ENCODE measurements at regions not wholly inside any gene's neighbourhood (a gene's known extent, or its start where the extent isn't known, plus 50 kb on each side); places are given as distances from the start of the nearest gene placed in this dataset.

- no peak for DNase-seq
- no peak for ATAC-seq
- H3K27ac Mint-ChIP-seq: no peak overlapping the region
These were observed 119.6 kb upstream of the NFIB start for GRCh38 chr9:14433351-14434157.

DNA sequence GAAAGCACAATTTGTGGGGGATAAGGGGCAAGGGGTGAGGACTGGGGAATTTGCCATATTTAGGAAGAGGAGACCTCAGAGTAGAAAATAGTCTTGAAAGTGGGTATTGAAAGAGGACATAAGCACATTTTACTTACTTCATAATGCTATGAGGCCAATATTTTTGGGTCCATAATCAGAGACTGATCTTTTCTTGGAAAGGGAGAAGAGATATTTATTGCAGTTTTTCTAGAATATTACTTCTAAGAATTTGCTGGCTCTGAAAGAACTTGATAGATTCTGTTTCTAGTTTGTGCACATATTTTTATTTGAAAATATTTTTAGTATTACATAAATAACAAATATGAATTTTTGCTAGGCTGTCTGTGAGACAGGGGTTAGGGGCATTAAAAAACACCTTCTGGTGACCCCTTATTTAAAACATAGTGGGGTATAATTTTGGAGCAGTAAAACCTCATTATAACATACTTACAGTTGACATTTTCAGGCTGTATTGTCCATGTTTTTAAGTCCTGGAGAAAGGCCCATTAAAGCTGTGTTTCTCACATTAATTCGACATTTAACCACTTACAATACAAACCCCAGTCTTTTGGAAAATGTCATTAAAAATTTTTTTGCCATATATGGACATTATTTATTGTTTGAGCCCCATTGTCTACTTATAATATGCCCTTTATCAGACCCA, 118.9 kb upstream of the NFIB start:
- Mint-ChIP-seq H3K4me3 (no peak overlapping the region), H3K27me3 (peaks cover 43% of the 10 kb centered on the region), H3K9me3 (no peaks in the 10 kb centered on the region), H3K27ac (no peak overlapping the region), H3K4me1 (peaks cover 5% of the 10 kb centered on the region)
- DNase-seq: no peak
- ATAC-seq: no peak

More at GRCh38 chr9:14433351-14434157, 119.6 kb upstream of the NFIB start:
- H3K9me3 Mint-ChIP-seq: no peaks in the 10 kb centered on the region
- H3K4me1 Mint-ChIP-seq: peaks cover 5% of the 10 kb centered on the region
- peaks cover 40% of the 10 kb centered on the region for H3K27me3 Mint-ChIP-seq
- H3K4me3 Mint-ChIP-seq: peak overlapping the region in 1 of 2 donors; percentile 42

- H3K9me3 Mint-ChIP-seq: no peaks in the 10 kb centered on the region
- peaks cover 3% of the 10 kb centered on the region for H3K4me1 Mint-ChIP-seq
- H3K27ac Mint-ChIP-seq: no peak overlapping the region
- H3K27me3 Mint-ChIP-seq: peaks cover 35% of the 10 kb centered on the region
- H3K4me3 Mint-ChIP-seq: no peak overlapping the region
- DNase-seq (peak; percentile 20 to 26), ATAC-seq (no peak)
These were observed 114.9 kb upstream of the NFIB start for GRCh38 chr9:14428781-14429230.

DNA sequence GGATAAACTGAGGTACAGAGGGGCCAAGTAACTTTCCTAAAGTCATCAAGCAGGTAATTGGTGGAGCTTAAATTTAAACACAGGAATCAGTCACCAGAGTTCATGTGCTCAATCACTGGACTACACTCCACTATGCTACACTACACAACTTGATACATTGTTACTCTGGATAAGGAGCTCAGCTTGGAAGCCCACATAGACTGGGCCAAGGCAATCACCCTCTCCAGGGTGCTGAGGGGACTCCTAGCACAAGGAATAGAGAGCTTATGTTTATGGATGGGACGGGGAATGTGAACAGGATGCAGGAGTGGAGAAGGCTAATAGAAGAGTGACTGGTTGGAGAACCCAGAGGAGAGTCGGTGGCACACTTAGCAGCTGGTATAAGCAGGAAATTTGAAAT, 113.5 kb upstream of the NFIB start:
- ATAC-seq (no peak), DNase-seq (no peak)
- Mint-ChIP-seq H3K9me3 (no peaks in the 10 kb centered on the region), H3K4me3 (no peak overlapping the region), H3K27me3 (peaks cover 28% of the 10 kb centered on the region), H3K27ac (no peak overlapping the region), H3K4me1 (no peaks in the 10 kb centered on the region)

- Mint-ChIP-seq H3K27ac (no peak overlapping the region), H3K9me3 (no peaks in the 10 kb centered on the region), H3K4me1 (no peaks in the 10 kb centered on the region), H3K27me3 (peaks cover 28% of the 10 kb centered on the region), H3K4me3 (no peak overlapping the region)
- DNase-seq (no peak), ATAC-seq (no peak)
These were observed 111.0 kb upstream of the NFIB start for GRCh38 chr9:14424983-14425382.

GRCh38 chr9:14424289-14424688, 110.3 kb upstream of the NFIB start:
- Mint-ChIP-seq H3K4me3 (no peak overlapping the region), H3K27me3 (peaks cover 28% of the 10 kb centered on the region), H3K4me1 (no peaks in the 10 kb centered on the region), H3K27ac (no peak overlapping the region), H3K9me3 (no peaks in the 10 kb centered on the region)
- ATAC-seq: no peak
- no peak for DNase-seq

DNA sequence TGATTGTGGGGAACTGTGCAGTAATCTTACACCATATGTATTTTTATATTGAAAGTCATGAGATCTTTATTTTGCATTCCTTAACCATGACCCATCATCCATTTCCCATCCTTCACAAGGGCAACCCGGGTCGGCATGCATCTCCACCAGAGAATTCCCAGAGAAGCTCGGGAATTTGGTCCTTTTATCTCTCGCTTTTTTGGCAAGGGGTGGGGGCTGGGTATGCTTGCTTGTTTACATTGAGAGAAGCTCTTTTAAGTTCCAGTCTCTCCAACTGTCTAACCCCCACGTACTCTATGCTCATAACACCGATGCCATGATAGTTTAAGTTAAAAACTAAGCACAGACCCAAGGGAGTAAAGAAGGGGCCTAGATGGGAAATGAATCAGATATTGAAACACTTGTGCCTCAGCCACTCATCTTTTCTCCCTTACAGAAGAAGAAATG, 109.9 kb upstream of the NFIB start:
- DNase-seq: no peak
- no peak overlapping the region for H3K27ac Mint-ChIP-seq

DNA sequence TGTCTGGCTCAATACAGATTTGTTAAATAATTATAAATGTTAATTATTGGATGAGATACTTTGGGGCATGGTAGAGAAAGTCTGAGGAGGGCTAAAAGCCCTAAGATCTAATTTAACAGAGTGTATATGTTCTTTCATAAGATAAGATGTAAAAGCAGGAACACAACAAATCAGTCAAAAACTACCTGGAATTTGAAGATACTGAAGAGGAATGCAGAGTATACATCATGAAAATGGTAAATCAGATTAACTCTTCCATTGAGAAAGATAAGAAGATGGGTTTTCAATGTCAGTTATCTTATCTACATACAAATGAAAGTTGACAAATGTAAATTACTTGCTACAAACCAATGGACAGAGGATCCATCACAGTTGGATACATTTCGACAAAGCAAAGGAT, 107.3 kb upstream of the NFIB start:
- Mint-ChIP-seq H3K9me3 (no peaks in the 10 kb centered on the region), H3K27me3 (peaks cover 2% of the 10 kb centered on the region), H3K4me3 (no peak overlapping the region), H3K27ac (no peak overlapping the region), H3K4me1 (no peaks in the 10 kb centered on the region)
- DNase-seq (no peak), ATAC-seq (no peak)

More for the DNA sequence above, 109.9 kb upstream of the NFIB start:
- H3K27me3 Mint-ChIP-seq: peaks cover 26% of the 10 kb centered on the region
- no peaks in the 10 kb centered on the region for H3K4me1 Mint-ChIP-seq
- no peak for ATAC-seq
- H3K9me3 Mint-ChIP-seq: no peaks in the 10 kb centered on the region
- no peak overlapping the region for H3K4me3 Mint-ChIP-seq

- ATAC-seq (no peak), DNase-seq (no peak)
- Mint-ChIP-seq H3K4me1 (no peaks in the 10 kb centered on the region), H3K27ac (no peak overlapping the region), H3K9me3 (no peaks in the 10 kb centered on the region), H3K27me3 (no peaks in the 10 kb centered on the region), H3K4me3 (no peak overlapping the region)
These were observed 105.3 kb upstream of the NFIB start for GRCh38 chr9:14418941-14419937.

- H3K27ac Mint-ChIP-seq: no peak overlapping the region
- no peaks in the 10 kb centered on the region for H3K9me3 Mint-ChIP-seq
- DNase-seq (no peak), ATAC-seq (no peak)
- no peaks in the 10 kb centered on the region for H3K4me1 Mint-ChIP-seq
- no peaks in the 10 kb centered on the region for H3K27me3 Mint-ChIP-seq
- H3K4me3 Mint-ChIP-seq: no peak overlapping the region
These were observed 104.5 kb upstream of the NFIB start for GRCh38 chr9:14418301-14418940.

- Mint-ChIP-seq H3K4me1 (no peaks in the 10 kb centered on the region), H3K27ac (no peak overlapping the region), H3K4me3 (no peak overlapping the region), H3K9me3 (no peaks in the 10 kb centered on the region), H3K27me3 (no peaks in the 10 kb centered on the region)
- DNase-seq (no peak), ATAC-seq (no peak)
These were observed 103.3 kb upstream of the NFIB start for GRCh38 chr9:14417237-14417636.

- Mint-ChIP-seq H3K27ac (no peak overlapping the region), H3K9me3 (no peaks in the 10 kb centered on the region), H3K27me3 (no peaks in the 10 kb centered on the region), H3K4me3 (no peak overlapping the region), H3K4me1 (no peaks in the 10 kb centered on the region)
- DNase-seq: no peak
- no peak for ATAC-seq
These were observed 102.0 kb upstream of the NFIB start for GRCh38 chr9:14415947-14416346.

- no peak for DNase-seq
These were observed 99.9 kb upstream of the NFIB start for GRCh38 chr9:14413812-14414211.

DNA sequence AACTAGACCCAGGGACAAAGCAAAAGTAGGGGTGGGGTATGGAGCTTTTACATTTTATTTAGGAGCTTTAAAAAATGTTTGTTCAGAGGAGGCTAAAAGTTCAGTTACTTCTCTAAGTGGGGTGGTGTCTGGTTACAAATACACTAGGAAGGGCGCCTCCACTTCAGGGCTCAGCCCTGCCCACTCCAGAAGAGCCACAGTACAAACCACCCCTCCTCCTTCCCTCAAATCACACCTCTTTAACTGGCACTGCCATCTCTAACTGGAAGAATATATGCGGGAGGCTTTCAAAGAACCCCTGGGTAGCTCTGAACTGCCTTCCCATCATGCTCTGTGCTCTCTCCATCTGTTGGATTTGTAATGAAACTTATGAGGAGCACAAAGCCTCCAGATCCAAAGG, 98.8 kb upstream of the NFIB start:
- Mint-ChIP-seq H3K9me3 (no peaks in the 10 kb centered on the region), H3K4me3 (no peak overlapping the region), H3K4me1 (no peaks in the 10 kb centered on the region), H3K27ac (no peak overlapping the region), H3K27me3 (peaks cover 8% of the 10 kb centered on the region)
- DNase-seq: no peak
- ATAC-seq: no peak

More at GRCh38 chr9:14413812-14414211, 99.9 kb upstream of the NFIB start:
- no peaks in the 10 kb centered on the region for H3K9me3 Mint-ChIP-seq
- no peak overlapping the region for H3K4me3 Mint-ChIP-seq
- peaks cover 8% of the 10 kb centered on the region for H3K27me3 Mint-ChIP-seq
- H3K27ac Mint-ChIP-seq: no peak overlapping the region
- H3K4me1 Mint-ChIP-seq: no peaks in the 10 kb centered on the region
- no peak for ATAC-seq

GRCh38 chr9:14406463-14406862, 92.5 kb upstream of the NFIB start:
- H3K27me3 Mint-ChIP-seq: peaks cover 8% of the 10 kb centered on the region
- ATAC-seq (no peak), DNase-seq (no peak)
- H3K9me3 Mint-ChIP-seq: no peaks in the 10 kb centered on the region
- no peak overlapping the region for H3K4me3 Mint-ChIP-seq
- no peak overlapping the region for H3K27ac Mint-ChIP-seq
- no peaks in the 10 kb centered on the region for H3K4me1 Mint-ChIP-seq

All from stimulated activated naive CD8-positive, alpha-beta T cell treated with anti-CD3 and anti-CD28 coated beads, Interleukin-15, amount 100 ng/mL, for 72 hours (primary cell).